Effector CD8-positive, alpha-beta T cell (primary cell): ENCODE measurements at regions not wholly inside any gene's neighbourhood (a gene's known extent, or its start where the extent isn't known, plus 50 kb on each side); places are given as distances from the start of the nearest gene placed in this dataset.
"Not testable (repeated sequence)": the region's sequence is repeated elsewhere in the genome, so short reads cannot be mapped to it uniquely, and the experiment has no call there.

Experiments
- DNase-seq: peaks from one replicate; lab custom pipeline; 2025; lab: John Stamatoyannopoulos, UW

- DNase-seq: not testable (repeated sequence)
Measured at GRCh38 chr5:100379254-100379858, 155.8 kb upstream of the FAM174A start.

GRCh38 chr5:100364757-100365478 lies 170.3 kb upstream of the FAM174A start:
- DNase-seq: not testable (repeated sequence)

GRCh38 chr5:100364343-100364742 lies 170.8 kb upstream of the FAM174A start:
- not testable (repeated sequence) for DNase-seq

- DNase-seq: not testable (repeated sequence)
Measured at GRCh38 chr5:100359998-100360397, 175.2 kb upstream of the FAM174A start.

GRCh38 chr5:100346269-100346668 lies 188.9 kb upstream of the FAM174A start:
- DNase-seq: not testable (repeated sequence)

- not testable (repeated sequence) for DNase-seq
Measured at GRCh38 chr5:100341485-100341884, 193.7 kb upstream of the FAM174A start.

- no peak for DNase-seq
Measured at GRCh38 chr5:100322483-100322882, 212.7 kb upstream of the FAM174A start.

GRCh38 chr5:100319885-100320284 lies 215.3 kb upstream of the FAM174A start:
- DNase-seq: no peak

GRCh38 chr5:100313657-100314056 lies 221.5 kb upstream of the FAM174A start:
- DNase-seq: no peak

- DNase-seq: no peak
Measured at GRCh38 chr5:100311806-100312205, 223.4 kb upstream of the FAM174A start.

- no peak for DNase-seq
Measured at GRCh38 chr5:100306000-100306399, 229.2 kb upstream of the FAM174A start.

- DNase-seq: no peak
Measured at GRCh38 chr5:100303216-100303615, 232.0 kb upstream of the FAM174A start.

GRCh38 chr5:100299261-100299660 lies 235.9 kb upstream of the FAM174A start:
- DNase-seq: no peak

GRCh38 chr5:100276071-100276470 lies 259.1 kb upstream of the FAM174A start:
- DNase-seq: no peak

- no peak for DNase-seq
Measured at GRCh38 chr5:100275631-100276030, 259.5 kb upstream of the FAM174A start.

- no peak for DNase-seq
Measured at GRCh38 chr5:100273846-100274580, 261.2 kb upstream of the FAM174A start.

GRCh38 chr5:100270023-100270771 lies 265.0 kb upstream of the FAM174A start:
- DNase-seq: no peak

GRCh38 chr5:100260968-100261367 lies 274.2 kb upstream of the FAM174A start:
- DNase-seq: no peak

GRCh38 chr5:100252944-100253343 lies 282.2 kb upstream of the FAM174A start:
- no peak for DNase-seq

- DNase-seq: no peak
Measured at GRCh38 chr5:100252037-100252436, 283.1 kb upstream of the FAM174A start.

- no peak for DNase-seq
Measured at GRCh38 chr5:100249884-100250269, 285.3 kb upstream of the FAM174A start.

- DNase-seq: no peak
Measured at GRCh38 chr5:100249211-100249883, 285.8 kb upstream of the FAM174A start.
